ENCODE measurements at regions not wholly inside any gene's neighbourhood (a gene's known extent, or its start where the extent isn't known, plus 50 kb on each side); places are given as distances from the start of the nearest gene placed in this dataset.
"Not testable (repeated sequence)": the region's sequence is repeated elsewhere in the genome, so short reads cannot be mapped to it uniquely, and the experiment has no call there.

- no peak for DNase-seq
These were observed 51.2 kb upstream of the THRB start for GRCh38 chr3:24545887-24546286.

GRCh38 chr3:24548278-24548677 is 53.6 kb upstream of the THRB start:
- no peak for DNase-seq

GRCh38 chr3:24550588-24550987 is 55.9 kb upstream of the THRB start:
- no peak for DNase-seq

- DNase-seq: no peak
These were observed 57.0 kb upstream of the THRB start for GRCh38 chr3:24551626-24552025.

GRCh38 chr3:24562895-24563294 is 68.2 kb upstream of the THRB start:
- no peak for DNase-seq

GRCh38 chr3:24565053-24565452 is 70.4 kb upstream of the THRB start:
- DNase-seq: no peak

- no peak for DNase-seq
These were observed 71.0 kb upstream of the THRB start for GRCh38 chr3:24565656-24566055.

GRCh38 chr3:24566927-24567326 is 72.3 kb upstream of the THRB start:
- no peak for DNase-seq

GRCh38 chr3:24572409-24572808 is 77.8 kb upstream of the THRB start:
- DNase-seq: not testable (repeated sequence)

GRCh38 chr3:24573576-24573975 is 78.9 kb upstream of the THRB start:
- no peak for DNase-seq

GRCh38 chr3:24578324-24578723 is 83.7 kb upstream of the THRB start:
- DNase-seq: no peak

GRCh38 chr3:24578951-24579421 is 84.3 kb upstream of the THRB start:
- no peak for DNase-seq

- no peak for DNase-seq
These were observed 88.1 kb upstream of the THRB start for GRCh38 chr3:24582431-24583403.

GRCh38 chr3:24586920-24587319 is 92.3 kb upstream of the THRB start:
- no peak for DNase-seq

- DNase-seq: no peak
These were observed 94.2 kb upstream of the THRB start for GRCh38 chr3:24588629-24589512.

- no peak for DNase-seq
These were observed 94.8 kb upstream of the THRB start for GRCh38 chr3:24589513-24589851.

- no peak for DNase-seq
These were observed 95.6 kb upstream of the THRB start for GRCh38 chr3:24589931-24590880.

- DNase-seq: no peak
These were observed 96.5 kb upstream of the THRB start for GRCh38 chr3:24591191-24591590.

GRCh38 chr3:24591661-24592555 is 97.3 kb upstream of the THRB start:
- no peak for DNase-seq

GRCh38 chr3:24594161-24594560 is 99.5 kb upstream of the THRB start:
- DNase-seq: no peak

GRCh38 chr3:24595796-24596195 is 101.1 kb upstream of the THRB start:
- DNase-seq: no peak

GRCh38 chr3:24596626-24597025 is 102.0 kb upstream of the THRB start:
- no peak for DNase-seq
